Fibroblast of lung (primary cell): ENCODE measurements at regions not wholly inside any gene's neighbourhood (a gene's known extent, or its start where the extent isn't known, plus 50 kb on each side); places are given as distances from the start of the nearest gene placed in this dataset.

Experiments used
- DNase-seq, 2 donors: peaks; one replicate each; pipeline versions ENCODE4 v3.0.0 to v3.0.0-alpha.2; 2010; ENCODE audit warnings: low read depth in 2 of 2
- H2AFZ ChIP-seq: 2 replicates; pipeline ENCODE4 v1.5.1; 2012; ENCODE audit warnings: low read length, control low read depth, inconsistent platforms
- H3K27ac ChIP-seq: 2 replicates; pipeline ENCODE4 v1.5.1; 2011; ENCODE audit warnings: low read length, control low read depth; ENCODE audit not compliant: insufficient read depth
- H3K27me3 ChIP-seq: 2 replicates; pipeline ENCODE4 v1.5.1; 2011; ENCODE audit warnings: mild to moderate bottlenecking, low read length; ENCODE audit not compliant: control insufficient read depth, insufficient read depth
- H3K36me3 ChIP-seq: 2 replicates; pipeline ENCODE4 v1.5.1; 2011; ENCODE audit warnings: low read length; ENCODE audit not compliant: control insufficient read depth, insufficient read depth
- H3K4me1 ChIP-seq: 2 replicates; pipeline ENCODE4 v1.5.1; 2011; ENCODE audit warnings: low read length; ENCODE audit not compliant: control insufficient read depth, insufficient read depth; ENCODE audit errors: extremely low read depth
- H3K4me2 ChIP-seq: 2 replicates; pipeline ENCODE4 v1.5.1; 2011; ENCODE audit warnings: low read length, control low read depth; ENCODE audit not compliant: insufficient read depth; ENCODE audit errors: extremely low read depth
- H3K4me3 ChIP-seq, 4 experiments: fragments of 200-600 bp in 1 of 4; sonication (generic) in 1 of 4; replicated peaks in 1 of 4; 2 replicates each; pipeline ENCODE4 v1.5.1; 2011 to 2016; ENCODE audit warnings: low read length in 4 of 4, low read depth in 3 of 4, mild to moderate bottlenecking in 3 of 4, control low read depth in 2 of 4, inconsistent platforms in 1 of 4, mixed read lengths in 1 of 4; ENCODE audit not compliant: insufficient read depth in 1 of 4; ENCODE audit errors: control extremely low read depth in 1 of 4
- H3K79me2 ChIP-seq: 2 replicates; pipeline ENCODE4 v1.5.1; 2012; ENCODE audit warnings: mild to moderate bottlenecking, low read length, inconsistent platforms; ENCODE audit not compliant: control insufficient read depth, insufficient read depth
- H3K9ac ChIP-seq: 2 replicates; pipeline ENCODE4 v1.5.1; 2011; ENCODE audit warnings: mild to moderate bottlenecking, low read length, control low read depth; ENCODE audit not compliant: insufficient read depth
- H3K9me3 ChIP-seq: 2 replicates; pipeline ENCODE4 v1.5.1; 2012; ENCODE audit warnings: low read depth, low read length; ENCODE audit not compliant: control insufficient read depth, insufficient read depth
- H4K20me1 ChIP-seq: 2 replicates; pipeline ENCODE4 v1.5.1; 2011; ENCODE audit warnings: low read length; ENCODE audit not compliant: control insufficient read depth, insufficient read depth; ENCODE audit errors: extremely low read depth
- CTCF ChIP-seq, 2 donors: IDR thresholded peaks in 1 of 2; conservative IDR thresholded peaks in 1 of 2; 1 replicate in 1 of 2; 2 replicates in 1 of 2; pipeline ENCODE4 v1.5.1; 2011 to 2012; ENCODE audit warnings: low read length in 2 of 2, control low read depth in 1 of 2, inconsistent platforms in 1 of 2, low read depth in 1 of 2, mild to moderate bottlenecking in 1 of 2
- EZH2 ChIP-seq: IDR thresholded peaks from 2 replicates; pipeline ENCODE4 v1.5.1; 2012; ENCODE audit warnings: low read length, control low read depth, mild to moderate bottlenecking; ENCODE audit errors: missing control alignments

DNA sequence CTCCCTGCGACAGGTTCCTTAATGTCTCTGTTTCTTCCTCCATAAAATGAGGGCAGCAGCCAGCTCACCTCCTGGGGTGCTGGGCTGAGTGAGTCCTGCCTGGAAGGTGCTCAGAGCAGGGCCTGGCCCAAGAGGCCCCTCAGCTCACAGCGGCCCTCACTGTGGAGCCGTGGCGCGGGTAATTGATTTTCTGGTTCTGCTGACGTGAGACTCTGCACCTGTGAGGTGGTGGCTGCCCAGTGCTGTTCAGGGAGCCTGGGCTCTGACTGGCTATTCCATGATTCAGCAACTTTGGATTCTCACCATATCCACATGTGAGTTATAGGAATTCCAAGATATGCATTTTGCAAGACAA is 266.6 kb downstream of the ADGRD1 start:
- Histone ChIP-seq H3K27ac (no peak overlapping the region), H4K20me1 (no peaks in the 10 kb centered on the region), H3K4me3 (no peak overlapping the region), H3K4me2 (no peak overlapping the region), H3K79me2 (no peaks in the 10 kb centered on the region), H3K4me1 (no peaks in the 10 kb centered on the region), H3K9ac (no peak overlapping the region), H3K36me3 (no peaks in the 10 kb centered on the region), H3K9me3 (no peaks in the 10 kb centered on the region), H2AFZ (no peak overlapping the region), H3K27me3 (no peaks in the 10 kb centered on the region)
- TF ChIP-seq EZH2 (no peak), CTCF (conservative IDR thresholded peaks at IDR 0.05 in 1 of 2, IDR thresholded peaks at IDR 0.05 in 1 of 2; ENCODE audit: low read depth in 1 of 2, low read length in 2 of 2) (no peak)
- no peak for DNase-seq

DNA sequence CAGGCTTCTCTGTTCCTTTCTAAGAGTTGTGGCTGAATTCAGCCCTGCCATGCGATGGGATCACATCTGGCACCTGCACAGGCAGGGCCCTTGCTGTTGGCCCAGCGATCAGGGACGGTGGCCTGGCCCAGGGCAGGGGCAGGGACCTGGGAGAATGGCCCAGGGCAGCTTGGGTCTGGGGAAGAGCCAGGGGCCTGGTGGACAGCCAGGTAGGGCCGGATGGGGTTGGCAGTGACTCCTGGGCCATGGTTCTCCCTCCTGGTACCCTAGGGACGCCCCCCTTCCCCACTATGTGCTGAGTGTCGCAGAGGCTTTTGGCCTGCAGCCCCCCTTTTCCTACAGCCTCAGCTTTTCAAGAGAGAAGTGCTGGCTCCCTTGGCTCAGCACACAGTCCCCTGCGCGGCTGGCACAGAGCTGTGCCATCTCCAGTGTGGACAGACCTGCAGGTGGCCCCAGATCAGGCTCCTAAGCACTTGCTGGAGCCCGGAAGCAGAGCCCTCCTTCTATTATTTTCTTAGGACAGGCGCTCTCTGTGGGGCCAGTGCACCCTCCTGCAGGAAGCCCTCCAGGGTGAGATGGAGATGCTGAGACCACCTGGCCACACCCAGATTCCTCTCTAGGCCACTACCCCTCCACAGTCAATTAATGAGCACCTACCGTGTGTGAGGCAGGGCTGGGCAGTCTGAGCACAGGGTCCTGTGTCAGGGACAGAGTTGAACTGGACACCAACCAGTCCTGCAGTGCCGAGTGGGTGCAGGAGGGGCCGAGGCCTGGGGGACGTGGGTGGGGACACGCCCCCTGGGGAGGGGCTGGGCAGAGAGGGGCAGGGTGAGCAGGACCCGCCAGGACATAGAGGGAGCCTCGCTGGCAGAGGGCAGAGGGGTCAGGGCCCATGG is 267.6 kb downstream of the ADGRD1 start:
- no peaks in the 10 kb centered on the region for H3K9me3 ChIP-seq
- H3K79me2 ChIP-seq, result no peaks in the 10 kb centered on the region
- no peaks in the 10 kb centered on the region for H3K27me3 ChIP-seq
- H2AFZ ChIP-seq, result no peak overlapping the region
- no peak for DNase-seq
- H3K4me2 ChIP-seq, result no peak overlapping the region
- no peaks in the 10 kb centered on the region for H3K4me1 ChIP-seq
- no peak overlapping the region for H3K27ac ChIP-seq
- H3K9ac ChIP-seq, result no peak overlapping the region
- no peaks in the 10 kb centered on the region for H4K20me1 ChIP-seq
- H3K4me3 ChIP-seq, result no peak overlapping the region
- H3K36me3 ChIP-seq, result no peaks in the 10 kb centered on the region
- no peak for TF ChIP-seq EZH2
- no peak for TF ChIP-seq CTCF (conservative IDR thresholded peaks at IDR 0.05 in 1 of 2, IDR thresholded peaks at IDR 0.05 in 1 of 2; ENCODE audit: low read depth in 1 of 2, low read length in 2 of 2)

DNA sequence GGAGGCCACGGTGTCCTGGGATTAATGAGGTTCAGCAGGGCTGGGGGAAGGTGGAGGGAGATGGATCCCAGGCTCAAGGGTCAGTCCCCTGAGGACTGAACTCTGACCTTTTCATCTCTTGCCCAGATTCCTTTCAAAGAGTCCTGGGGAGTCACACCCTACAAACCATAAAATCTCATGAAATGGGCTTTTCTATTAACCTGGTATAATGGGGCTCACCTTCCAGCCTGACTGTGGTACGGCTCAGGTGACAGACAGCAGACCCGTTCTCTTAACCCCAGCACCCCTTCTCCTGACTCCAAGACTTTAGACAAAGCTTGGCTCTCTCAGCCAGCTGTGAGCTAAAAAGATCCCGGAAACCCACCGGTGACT is 268.2 kb downstream of the ADGRD1 start:
- H3K4me3 ChIP-seq, result no peak overlapping the region
- H3K79me2 ChIP-seq, result no peaks in the 10 kb centered on the region

More for the DNA sequence above, 268.2 kb downstream of the ADGRD1 start:
- H3K4me2 ChIP-seq, result no peak overlapping the region
- no peak overlapping the region for H3K9ac ChIP-seq
- DNase-seq, result no peak
- H3K36me3 ChIP-seq, result no peaks in the 10 kb centered on the region
- H3K4me1 ChIP-seq, result no peaks in the 10 kb centered on the region
- no peaks in the 10 kb centered on the region for H4K20me1 ChIP-seq
- H3K27me3 ChIP-seq, result no peaks in the 10 kb centered on the region
- no peak overlapping the region for H2AFZ ChIP-seq
- TF ChIP-seq EZH2, result no peak
- no peak for TF ChIP-seq CTCF (conservative IDR thresholded peaks at IDR 0.05 in 1 of 2, IDR thresholded peaks at IDR 0.05 in 1 of 2; ENCODE audit: low read depth in 1 of 2, low read length in 2 of 2)
- H3K27ac ChIP-seq, result no peak overlapping the region
- no peaks in the 10 kb centered on the region for H3K9me3 ChIP-seq
